Esophagus squamous epithelium (tissue), 4 donors: ENCODE measurements at regions not wholly inside any gene's neighbourhood (a gene's known extent, or its start where the extent isn't known, plus 50 kb on each side); places are given as distances from the start of the nearest gene placed in this dataset.

Experiments used
- CTCF ChIP-seq, 6 experiments: fragments of 450-650 bp in 4 of 6; fragments of 200-600 bp in 2 of 6; sonication (generic) in 2 of 6; IDR thresholded peaks; one replicate each; pipeline ENCODE4 v1.5.1; 2016 to 2019; ENCODE audit warnings: antibody characterized with exemption in 6 of 6, mild to moderate bottlenecking in 4 of 6, moderate library complexity in 4 of 6
- POLR2A ChIP-seq, 4 donors: fragments of 450-650 bp; IDR thresholded peaks; one replicate each; pipeline ENCODE4 v1.6.1; 2017; ENCODE audit warnings: antibody characterized with exemption in 4 of 4, mild to moderate bottlenecking in 4 of 4, moderate library complexity in 3 of 4

DNA sequence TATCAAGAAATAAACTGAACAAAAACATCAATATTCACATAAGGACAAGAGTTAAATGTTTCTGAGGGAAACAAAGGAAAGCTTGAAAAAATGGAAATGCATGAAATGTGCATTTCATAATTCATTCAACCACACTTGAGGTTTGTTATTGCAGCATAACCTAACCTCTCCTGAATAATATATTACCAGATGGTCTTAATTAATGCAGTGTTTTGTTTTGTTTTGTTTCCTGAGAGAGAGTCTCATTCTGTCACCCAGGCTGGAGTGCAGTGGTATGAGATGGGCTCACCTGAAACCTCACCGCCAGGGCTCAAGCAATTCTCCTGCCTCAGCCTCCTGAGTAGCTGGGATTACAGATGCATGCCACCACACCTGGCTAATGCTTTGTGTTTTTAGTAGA, 139.9 kb upstream of the PIEZO2 start:
- TF ChIP-seq POLR2A (IDR thresholded peaks at IDR 0.05) (no peak), CTCF (IDR thresholded peaks at IDR 0.05) (no peak)
